SK-N-SH (cell line): ENCODE measurements at regions not wholly inside any gene's neighbourhood (a gene's known extent, or its start where the extent isn't known, plus 50 kb on each side); places are given as distances from the start of the nearest gene placed in this dataset.

Experiments
- EP300 ChIP-seq, 2 experiments: IDR thresholded peaks; 2 replicates each; pipeline versions ENCODE4 v1.4.0 to v1.6.1; 2012; ENCODE audit warnings: borderline replicate concordance in 1 of 2, low read depth in 1 of 2, low read length in 1 of 2
- FOXM1 ChIP-seq: IDR thresholded peaks from 2 replicates; pipeline ENCODE4 v1.4.0; 2012; ENCODE audit warnings: low read depth, mild to moderate bottlenecking
- GABPA ChIP-seq: IDR thresholded peaks from 2 replicates; pipeline ENCODE4 v1.4.0; 2012; ENCODE audit warnings: low read depth, mild to moderate bottlenecking
- MXI1 ChIP-seq: IDR thresholded peaks from 2 replicates; pipeline ENCODE4 v1.6.1; 2012; ENCODE audit warnings: mild to moderate bottlenecking, low read depth, low read length, improper control_type of control experiment
- POLR2AphosphoS5 ChIP-seq: IDR thresholded peaks from 2 replicates; pipeline ENCODE4 v1.6.1; 2012; ENCODE audit warnings: low read depth, low read length
- RCOR1 ChIP-seq: fragments of 150-350 bp; IDR thresholded peaks from 2 replicates; pipeline ENCODE4 v1.6.1; 2017; ENCODE audit warnings: antibody characterized with exemption, low read length
- RFX5 ChIP-seq: IDR thresholded peaks from 2 replicates; pipeline ENCODE4 v1.6.1; 2012; ENCODE audit warnings: mild to moderate bottlenecking, improper control_type of control experiment, low read length
- TAF1 ChIP-seq: IDR thresholded peaks from 2 replicates; pipeline ENCODE4 v1.6.1; 2012; ENCODE audit warnings: low read depth, mild to moderate bottlenecking, low read length, moderate library complexity, borderline replicate concordance
- TCF12 ChIP-seq: IDR thresholded peaks from 2 replicates; pipeline ENCODE4 v1.4.0; 2012
- TEAD4 ChIP-seq: IDR thresholded peaks from 2 replicates; pipeline ENCODE4 v1.4.0; 2012; ENCODE audit warnings: mild to moderate bottlenecking, borderline replicate concordance; ENCODE audit not compliant: insufficient read depth
- TF ChIP-seq, protein P1 (sequence below): fragments of 200-600 bp; sonication (generic); IDR thresholded peaks from 2 replicates; pipeline ENCODE4 v1.6.1; 2017; ENCODE audit warnings: antibody characterized with exemption, mild to moderate bottlenecking, moderate library complexity

DNA sequence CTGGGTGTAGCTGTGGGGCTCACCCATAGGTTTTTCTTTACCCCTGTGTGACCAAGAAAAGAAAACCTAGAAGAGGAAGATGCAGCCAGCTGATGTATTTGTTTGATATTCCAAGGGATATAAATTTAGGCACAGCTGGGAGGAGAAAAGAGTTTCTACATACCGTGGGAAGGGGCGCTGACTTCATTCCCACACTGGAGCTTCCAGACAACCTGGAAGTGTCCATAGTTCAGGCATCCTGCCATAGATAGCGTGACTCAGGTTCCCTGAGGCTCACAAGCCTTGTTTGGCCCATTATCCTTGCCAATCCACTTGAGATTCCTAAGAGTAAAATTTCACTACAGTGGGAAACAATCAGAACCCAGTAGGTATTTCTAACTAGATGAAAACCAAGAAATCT is 371.7 kb upstream of the NRP1 start:
- TF ChIP-seq RCOR1 (no peak), FOXM1 (no peak), MXI1 (no peak), GABPA (no peak), TEAD4 (no peak), TAF1 (no peak), TCF12 (no peak), POLR2AphosphoS5 (no peak), RFX5 (no peak), EP300 (IDR thresholded peaks at IDR 0.05; ENCODE audit: borderline replicate concordance in 1 of 2, low read depth in 1 of 2, low read length in 1 of 2) (no peak)
- TF ChIP-seq, protein P1, sequence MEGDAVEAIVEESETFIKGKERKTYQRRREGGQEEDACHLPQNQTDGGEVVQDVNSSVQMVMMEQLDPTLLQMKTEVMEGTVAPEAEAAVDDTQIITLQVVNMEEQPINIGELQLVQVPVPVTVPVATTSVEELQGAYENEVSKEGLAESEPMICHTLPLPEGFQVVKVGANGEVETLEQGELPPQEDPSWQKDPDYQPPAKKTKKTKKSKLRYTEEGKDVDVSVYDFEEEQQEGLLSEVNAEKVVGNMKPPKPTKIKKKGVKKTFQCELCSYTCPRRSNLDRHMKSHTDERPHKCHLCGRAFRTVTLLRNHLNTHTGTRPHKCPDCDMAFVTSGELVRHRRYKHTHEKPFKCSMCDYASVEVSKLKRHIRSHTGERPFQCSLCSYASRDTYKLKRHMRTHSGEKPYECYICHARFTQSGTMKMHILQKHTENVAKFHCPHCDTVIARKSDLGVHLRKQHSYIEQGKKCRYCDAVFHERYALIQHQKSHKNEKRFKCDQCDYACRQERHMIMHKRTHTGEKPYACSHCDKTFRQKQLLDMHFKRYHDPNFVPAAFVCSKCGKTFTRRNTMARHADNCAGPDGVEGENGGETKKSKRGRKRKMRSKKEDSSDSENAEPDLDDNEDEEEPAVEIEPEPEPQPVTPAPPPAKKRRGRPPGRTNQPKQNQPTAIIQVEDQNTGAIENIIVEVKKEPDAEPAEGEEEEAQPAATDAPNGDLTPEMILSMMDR = no peak
